AML-193 (cell line): ENCODE measurements at regions not wholly inside any gene's neighbourhood (a gene's known extent, or its start where the extent isn't known, plus 50 kb on each side); places are given as distances from the start of the nearest gene placed in this dataset.

Experiments used
- DNase-seq, 2 experiments: peaks; one replicate each; lab custom pipeline; 2025; lab: John Stamatoyannopoulos, UW

DNA sequence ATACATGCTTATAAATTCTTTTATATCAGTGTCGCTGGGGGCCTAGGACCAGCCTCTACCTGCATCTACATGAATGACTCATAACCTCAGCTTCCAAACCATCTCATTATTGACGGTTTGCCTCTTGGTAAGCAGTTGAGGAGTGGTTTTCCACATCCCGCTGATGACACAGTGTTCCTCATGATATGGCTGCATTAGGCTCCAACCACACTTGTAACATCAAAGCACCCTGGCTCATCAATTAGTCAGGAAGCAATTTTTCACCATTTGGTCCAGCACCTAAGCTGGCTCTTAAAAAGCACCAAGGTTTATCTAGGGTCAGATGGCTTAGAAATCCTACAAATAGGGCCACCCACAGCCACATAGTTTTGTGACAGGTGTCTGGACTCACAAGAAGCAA is 402.4 kb downstream of the ARHGEF28 start:
- DNase-seq, result no peak

DNA sequence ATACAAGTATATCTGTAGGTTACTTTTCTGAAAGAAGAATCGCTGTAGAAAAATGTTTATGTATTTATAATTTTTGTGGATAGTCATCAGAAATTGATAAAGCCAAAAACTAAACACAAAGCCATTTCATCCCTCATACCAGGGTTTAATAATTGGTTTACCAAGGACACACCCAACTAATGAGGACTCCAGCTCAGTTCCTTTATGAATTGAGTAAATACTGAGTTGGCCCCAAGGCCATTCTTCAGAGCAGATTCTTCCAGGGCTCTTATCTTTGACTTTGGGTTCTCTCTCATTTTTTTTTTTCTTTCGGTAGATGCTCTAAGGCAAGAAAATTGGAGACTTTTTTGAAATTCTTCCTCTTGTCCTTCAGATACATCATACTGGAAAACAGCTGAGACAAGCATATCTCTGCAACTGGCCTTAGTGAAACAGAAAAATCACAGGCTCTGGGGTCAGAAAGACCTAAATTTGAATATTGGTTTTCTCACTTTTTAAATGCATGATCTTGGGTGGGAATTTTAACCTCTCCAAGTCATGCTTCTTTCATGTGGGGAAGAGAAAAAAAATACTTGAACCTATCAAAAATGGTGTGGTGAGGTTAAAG is 401.8 kb downstream of the ARHGEF28 start:
- no peak for DNase-seq

DNA sequence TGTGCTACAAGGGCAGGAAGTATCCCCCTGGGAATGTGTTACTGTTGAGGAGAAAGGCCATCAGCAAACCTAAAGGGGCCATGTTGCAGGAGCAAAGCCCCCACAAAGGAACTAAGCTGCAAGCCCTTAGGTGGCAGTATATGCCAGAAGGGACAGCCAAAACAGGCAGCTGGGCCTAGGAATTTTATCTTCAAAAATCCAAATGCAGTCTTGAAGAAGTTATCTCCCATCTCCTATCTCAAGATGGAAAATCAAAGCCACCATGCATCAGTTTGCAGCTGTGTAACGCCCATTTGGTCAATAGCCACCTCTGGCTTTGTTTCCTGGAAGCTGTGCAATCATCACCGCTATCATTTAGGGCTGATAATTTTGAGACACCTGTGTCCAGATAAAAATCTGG is 400.3 kb downstream of the ARHGEF28 start:
- DNase-seq, result no peak

DNA sequence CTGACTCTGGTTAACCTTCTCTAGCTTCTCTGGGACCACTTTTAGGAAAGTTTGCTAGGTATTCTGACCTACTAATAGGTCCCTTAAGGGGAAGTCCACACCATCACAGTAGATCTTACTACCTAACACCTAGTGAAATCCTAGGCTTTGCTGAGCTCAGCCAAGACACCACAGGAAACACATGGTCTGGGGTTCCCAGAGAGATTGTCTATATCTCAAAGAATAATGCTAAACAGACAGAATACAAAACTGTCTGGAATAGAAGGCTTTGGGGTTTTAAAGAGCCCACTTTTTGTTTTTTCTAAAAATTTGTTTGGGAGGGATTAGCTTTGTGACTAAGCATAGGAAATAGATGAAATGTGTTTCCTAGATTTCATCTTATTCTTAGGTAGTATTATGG is 395.1 kb downstream of the ARHGEF28 start:
- no peak for DNase-seq

DNA sequence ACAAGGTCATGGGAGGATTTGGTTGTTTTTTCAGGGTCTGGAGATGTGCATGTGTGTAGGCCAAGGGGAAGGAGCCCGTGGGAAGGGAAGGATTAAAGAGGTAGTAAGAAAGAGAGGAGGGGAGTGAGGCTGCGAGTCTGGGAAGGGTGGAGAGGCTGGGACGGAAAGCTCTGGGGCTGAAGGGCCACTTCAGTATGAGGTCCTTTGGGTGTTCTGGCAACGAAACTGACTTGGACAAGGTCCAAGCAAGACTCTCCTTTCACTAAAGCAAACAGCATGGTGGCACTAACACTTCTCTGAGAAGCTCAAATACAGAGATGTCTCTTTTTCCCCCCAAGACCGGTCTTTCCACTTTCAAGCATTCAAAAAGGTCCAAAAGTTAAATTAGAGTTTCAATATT is 394.5 kb downstream of the ARHGEF28 start:
- DNase-seq, result no peak

DNA sequence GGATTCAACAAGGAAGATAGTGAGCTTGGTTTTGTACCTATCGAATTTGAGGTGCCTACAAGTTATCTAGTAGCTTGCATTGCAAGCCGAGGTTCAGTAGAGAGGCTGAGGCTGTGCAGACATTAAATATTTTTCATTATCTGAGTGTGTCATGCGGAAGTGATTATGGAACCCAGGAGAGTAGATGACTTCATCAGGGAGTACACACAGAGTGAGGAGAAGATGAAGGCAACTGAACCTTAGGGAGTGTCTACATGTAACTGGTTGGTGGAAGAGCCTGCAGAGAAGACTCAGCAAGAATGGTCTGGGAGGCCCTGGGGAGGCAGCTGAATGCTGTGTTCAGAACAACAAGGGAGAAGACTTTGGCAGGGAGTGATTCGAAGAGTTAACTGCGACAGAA is 393.9 kb downstream of the ARHGEF28 start:
- DNase-seq, result no peak

- no peak for DNase-seq
Observed at GRCh38 chr5:74017786-74018211, 391.8 kb downstream of the ARHGEF28 start.

DNA sequence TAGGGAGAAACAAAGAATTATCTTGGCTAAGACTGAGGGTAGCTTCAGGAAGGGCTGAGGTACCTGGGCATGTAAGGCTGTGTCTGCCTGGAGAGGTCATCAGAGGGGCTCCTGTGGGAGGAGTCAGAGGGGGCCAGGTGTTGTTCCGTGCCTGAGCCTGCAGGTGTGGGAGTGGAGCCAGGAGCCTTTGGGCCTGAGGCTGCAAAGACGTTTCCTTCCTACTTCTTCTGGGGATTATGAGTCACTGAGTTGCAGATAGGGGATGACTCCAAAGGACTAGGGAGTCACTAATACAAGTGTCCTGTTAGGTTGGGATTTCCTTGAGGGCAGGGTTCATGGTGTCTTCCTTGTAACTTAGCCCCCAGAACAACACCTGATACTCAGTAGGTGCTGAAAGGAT is 391.1 kb downstream of the ARHGEF28 start:
- DNase-seq, result no peak

DNA sequence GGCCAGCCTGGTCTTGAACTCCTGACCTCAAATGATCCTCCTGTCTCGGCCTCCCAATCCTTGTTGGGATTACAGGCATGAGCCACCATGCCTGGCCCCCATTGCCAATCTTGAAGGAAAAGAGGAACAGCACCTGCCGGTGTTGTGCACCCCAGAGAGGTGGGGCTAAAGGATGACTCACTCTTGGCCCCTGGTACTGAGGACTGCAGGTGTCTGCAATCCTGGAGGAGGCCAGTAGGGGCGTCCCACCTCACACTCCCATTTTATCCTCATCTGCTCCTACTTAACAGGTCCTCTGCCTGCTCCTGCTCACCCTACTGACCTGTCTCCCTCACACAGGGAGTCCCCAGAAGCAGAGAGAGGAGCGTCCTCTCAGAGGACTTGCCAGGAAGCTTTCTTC is 390.4 kb downstream of the ARHGEF28 start:
- DNase-seq, result no peak

GRCh38 chr5:74015716-74016115 is 389.7 kb downstream of the ARHGEF28 start:
- DNase-seq, result no peak

GRCh38 chr5:74013222-74013621 is 387.2 kb downstream of the ARHGEF28 start:
- DNase-seq, result no peak

DNA sequence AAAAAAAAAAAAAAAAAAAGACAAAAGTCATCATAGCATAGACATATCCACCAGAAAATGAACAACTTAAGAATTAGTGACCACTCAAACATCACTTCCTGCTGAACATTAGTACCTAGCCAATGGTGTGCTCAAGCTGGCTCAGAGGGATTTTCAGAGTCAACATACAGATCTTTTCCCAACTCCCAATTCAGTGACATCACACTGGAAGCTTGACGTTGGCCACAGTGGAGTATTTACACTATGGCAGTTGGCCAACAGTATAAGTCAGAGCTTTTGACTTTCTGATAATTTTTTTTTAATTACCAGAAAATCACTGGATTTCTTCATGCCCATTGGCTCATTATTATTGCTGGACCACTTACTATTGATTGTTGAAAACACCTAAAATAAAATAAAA is 383.5 kb downstream of the ARHGEF28 start:
- DNase-seq, result no peak

GRCh38 chr5:74007193-74007592 is 381.2 kb downstream of the ARHGEF28 start:
- no peak for DNase-seq

GRCh38 chr5:73999297-73999696 is 373.3 kb downstream of the ARHGEF28 start:
- no peak for DNase-seq

GRCh38 chr5:73998489-73998888 is 372.5 kb downstream of the ARHGEF28 start:
- DNase-seq, result no peak

DNA sequence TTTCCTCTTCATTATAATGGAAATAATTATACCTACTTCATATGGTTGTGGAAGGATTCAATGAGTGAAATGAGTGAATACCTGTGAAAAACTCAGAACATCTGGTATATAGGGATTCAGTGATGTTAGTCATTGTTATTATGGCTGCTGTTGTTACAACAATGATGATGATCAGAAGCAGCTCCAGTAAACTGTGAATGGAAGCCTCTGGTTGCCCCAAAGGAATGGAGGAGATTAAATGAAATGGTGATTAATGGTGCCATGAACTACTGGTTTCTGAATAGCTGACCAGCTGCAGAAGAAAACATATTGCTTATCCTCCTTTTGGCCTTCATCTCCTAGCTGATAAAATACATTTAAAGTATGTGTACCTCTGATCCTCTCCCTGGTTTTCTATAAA is 372.0 kb downstream of the ARHGEF28 start:
- DNase-seq, result no peak

DNA sequence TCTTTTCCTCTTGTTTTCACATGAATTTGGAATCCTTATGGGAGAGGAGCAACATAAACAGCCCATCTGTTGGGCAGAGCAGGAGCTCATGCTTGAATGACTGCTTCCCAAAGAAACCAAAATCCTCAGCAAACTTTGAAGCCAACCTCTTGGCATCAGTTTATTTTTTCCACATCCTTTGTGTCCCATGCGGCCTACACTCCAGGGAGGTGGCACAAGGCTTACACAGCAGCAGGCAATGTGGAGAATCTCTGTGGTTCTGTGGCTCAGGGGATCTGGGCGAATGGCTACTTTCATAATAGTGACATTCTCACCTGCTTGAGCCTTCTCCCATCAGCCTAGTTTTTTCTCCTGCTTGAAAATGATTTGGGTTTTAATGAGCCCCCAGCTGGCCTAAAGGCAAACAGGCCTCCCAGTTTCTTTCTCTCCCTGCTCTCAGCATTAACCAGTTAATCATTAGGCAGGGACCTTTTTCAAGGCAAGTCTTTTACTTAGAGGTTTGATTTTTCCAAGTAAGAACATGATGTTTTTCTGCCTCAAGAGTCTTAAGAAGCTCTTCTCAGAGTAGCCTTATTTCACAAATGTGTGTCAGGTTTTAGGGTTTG is 370.3 kb downstream of the ARHGEF28 start:
- no peak for DNase-seq

GRCh38 chr5:73994963-73995362 is 369.0 kb downstream of the ARHGEF28 start:
- no peak for DNase-seq
